Upper lobe of right lung (tissue), 1 donor: ENCODE measurements at regions not wholly inside any gene's neighbourhood (a gene's known extent, or its start where the extent isn't known, plus 50 kb on each side); places are given as distances from the start of the nearest gene placed in this dataset.
"Not testable (repeated sequence)": the region's sequence is repeated elsewhere in the genome, so short reads cannot be mapped to it uniquely, and the experiment has no call there.

ENCODE experiments used
- ATAC-seq: fragments of 200-7000 bp; cut with Tn5 transposase; one replicate; pipeline ENCODE4 v1.9.1; 2020; ENCODE audit warnings: mild to moderate bottlenecking, moderate library complexity
- DNase-seq: peaks from one replicate; pipeline ENCODE4 v3.0.0-alpha.2; 2020
- H3K27ac ChIP-seq: fragments of 200-600 bp; one replicate; pipeline ENCODE4 v1.8.0; 2022
- H3K27me3 ChIP-seq: fragments of 200-600 bp; one replicate; pipeline ENCODE4 v1.8.0; 2022; ENCODE audit warnings: mild to moderate bottlenecking
- H3K36me3 ChIP-seq: fragments of 200-600 bp; one replicate; pipeline ENCODE4 v1.8.0; 2022
- H3K4me1 ChIP-seq: fragments of 200-600 bp; one replicate; pipeline ENCODE4 v1.8.0; 2022
- H3K4me3 ChIP-seq: fragments of 200-600 bp; one replicate; pipeline ENCODE4 v1.8.0; 2022; ENCODE audit warnings: mild to moderate bottlenecking
- H3K9me3 ChIP-seq: fragments of 200-600 bp; one replicate; pipeline ENCODE4 v1.8.0; 2022
- CTCF ChIP-seq: fragments of 200-600 bp; IDR thresholded peaks from one replicate; pipeline ENCODE4 v1.8.0; 2022; ENCODE audit warnings: antibody characterized with exemption
- intact Hi-C: fragments of 100-400 bp; cut with DNase I; formaldehyde crosslinking; loops from one replicate; pipeline ENCODE4 v1.11.0; 2022
- donor health status: DM: no; HTN: yes; CAD: no; lungs with severe emphysema.

- Histone ChIP-seq H3K4me1 (no peaks in the 10 kb centered on the region), H3K9me3 (no peaks in the 10 kb centered on the region), H3K27ac (no peak overlapping the region), H3K36me3 (no peaks in the 10 kb centered on the region), H3K4me3 (no peak overlapping the region), H3K27me3 (no peaks in the 10 kb centered on the region)
- TF ChIP-seq CTCF: no peak
- ATAC-seq (no peak), DNase-seq (no peak)
- intact Hi-C loops: no loop called here
Measured at GRCh38 chr9:82134010-82134409, 145.4 kb downstream of the SPATA31D1 start.

GRCh38 chr9:82135106-82135505 lies 146.5 kb downstream of the SPATA31D1 start:
- no peak for ATAC-seq
- H3K9me3 ChIP-seq: no peaks in the 10 kb centered on the region
- no peaks in the 10 kb centered on the region for H3K27me3 ChIP-seq
- no peak for TF ChIP-seq CTCF
- no peak overlapping the region for H3K27ac ChIP-seq
- DNase-seq: no peak
- H3K36me3 ChIP-seq: no peaks in the 10 kb centered on the region
- H3K4me3 ChIP-seq: no peak overlapping the region
- no peaks in the 10 kb centered on the region for H3K4me1 ChIP-seq
- intact Hi-C loops: no loop called here

- H3K27me3 ChIP-seq, H3K4me1 ChIP-seq, H3K36me3 ChIP-seq, intact Hi-C loops, H3K9me3 ChIP-seq, H3K27ac ChIP-seq, H3K4me3 ChIP-seq, DNase-seq, ATAC-seq: not testable (repeated sequence)
Measured at GRCh38 chr9:82138081-82138480, 149.5 kb downstream of the SPATA31D1 start.

GRCh38 chr9:82140471-82140870 lies 151.9 kb downstream of the SPATA31D1 start:
- Histone ChIP-seq H3K9me3 (no peaks in the 10 kb centered on the region), H3K27me3 (no peaks in the 10 kb centered on the region), H3K36me3 (no peaks in the 10 kb centered on the region), H3K4me3 (no peak overlapping the region), H3K4me1 (no peaks in the 10 kb centered on the region), H3K27ac (no peak overlapping the region)
- intact Hi-C loops: no loop called here
- TF ChIP-seq CTCF: no peak
- ATAC-seq (peak; percentile 21), DNase-seq (no peak)

GRCh38 chr9:82144803-82145202 lies 156.2 kb downstream of the SPATA31D1 start:
- Histone ChIP-seq H3K27ac (no peak overlapping the region), H3K27me3 (no peaks in the 10 kb centered on the region), H3K4me3 (no peak overlapping the region), H3K4me1 (no peaks in the 10 kb centered on the region), H3K36me3 (no peaks in the 10 kb centered on the region), H3K9me3 (no peaks in the 10 kb centered on the region)
- ATAC-seq: no peak
- no peak for TF ChIP-seq CTCF
- intact Hi-C loops: no loop called here
- DNase-seq: no peak

GRCh38 chr9:82146677-82147076 lies 158.1 kb downstream of the SPATA31D1 start:
- no peak overlapping the region for H3K27ac ChIP-seq
- no peaks in the 10 kb centered on the region for H3K36me3 ChIP-seq
- no peak overlapping the region for H3K4me3 ChIP-seq
- no peak for TF ChIP-seq CTCF
- no peak for DNase-seq
- no peak for ATAC-seq
- no peaks in the 10 kb centered on the region for H3K9me3 ChIP-seq
- no peaks in the 10 kb centered on the region for H3K27me3 ChIP-seq
- no peaks in the 10 kb centered on the region for H3K4me1 ChIP-seq
- intact Hi-C loops: no loop called here
